DMS79 treated with DMSO at 0.1 percent for 48 hours (cell line): ENCODE measurements at regions not wholly inside any gene's neighbourhood (a gene's known extent, or its start where the extent isn't known, plus 50 kb on each side); places are given as distances from the start of the nearest gene placed in this dataset.
"Not testable (repeated sequence)": the region's sequence is repeated elsewhere in the genome, so short reads cannot be mapped to it uniquely, and the experiment has no call there.

ENCODE experiments used
- DNase-seq: peaks from one replicate; lab custom pipeline; 2025; lab: John Stamatoyannopoulos, UW

GRCh38 chr4:160492181-160492580, 1389.3 kb downstream of the RAPGEF2 start:
- no peak for DNase-seq

- DNase-seq = no peak
Measured at GRCh38 chr4:160493206-160493605, 1390.3 kb downstream of the RAPGEF2 start.

DNA sequence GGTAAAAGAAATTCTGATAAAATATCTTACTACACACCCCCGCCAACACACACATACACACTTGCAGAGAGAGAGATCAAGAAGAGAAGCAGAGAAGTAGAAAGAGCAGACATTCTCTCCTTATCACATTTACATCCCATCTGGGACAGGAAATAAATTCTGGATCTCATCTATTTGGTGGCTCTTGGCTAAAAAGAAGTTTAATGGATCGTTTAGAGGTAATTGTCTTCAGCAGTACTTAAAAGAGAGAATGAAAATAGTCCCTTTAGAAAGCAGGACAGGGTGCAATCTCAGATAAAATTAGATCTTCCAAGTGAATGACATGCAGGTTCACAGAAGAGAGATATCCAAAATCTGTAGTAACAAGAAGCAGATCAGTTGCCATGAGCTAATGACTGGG, 1392.5 kb downstream of the RAPGEF2 start:
- DNase-seq = no peak

- DNase-seq = no peak
Measured at GRCh38 chr4:160498211-160498610, 1395.3 kb downstream of the RAPGEF2 start.

DNA sequence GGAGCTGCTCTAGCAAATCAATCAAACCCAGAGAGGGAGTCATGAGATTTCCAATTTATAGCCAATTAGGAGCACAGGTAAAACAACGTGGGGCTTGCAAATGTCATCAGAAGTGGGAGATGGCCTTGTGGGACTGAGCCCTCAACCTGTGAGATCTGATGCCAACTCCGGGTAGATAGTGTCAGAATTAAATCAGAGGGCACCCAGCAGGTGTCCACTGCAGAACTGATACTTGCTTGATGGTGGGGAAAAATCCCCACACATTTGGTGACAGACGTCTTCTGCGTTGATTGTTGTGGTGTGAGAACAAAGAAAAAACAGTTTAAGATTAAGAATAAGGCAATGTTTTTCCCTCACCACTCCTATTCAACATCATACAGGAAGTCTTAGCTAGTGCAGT, 1402.8 kb downstream of the RAPGEF2 start:
- no peak for DNase-seq

GRCh38 chr4:160510928-160511327, 1408.0 kb downstream of the RAPGEF2 start:
- no peak for DNase-seq

DNA sequence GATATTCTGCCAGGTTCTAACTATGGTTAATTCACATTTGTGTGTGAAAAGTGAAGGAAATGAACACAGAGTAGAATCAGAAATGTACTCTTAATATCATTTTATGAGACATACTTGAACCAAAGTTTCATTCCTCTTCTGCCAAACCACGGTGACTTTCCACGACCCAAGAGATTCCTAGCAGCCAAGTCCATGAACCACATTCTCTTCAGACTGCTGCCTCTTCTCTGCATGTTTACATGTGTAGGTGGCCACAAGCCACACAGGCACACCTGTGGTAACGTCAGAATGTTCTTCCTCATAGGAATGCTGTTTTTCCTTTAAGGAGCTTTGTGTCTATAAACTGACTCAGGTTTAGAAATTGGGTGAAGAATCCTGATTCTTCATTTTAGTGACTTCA, 1411.2 kb downstream of the RAPGEF2 start:
- DNase-seq = no peak

DNA sequence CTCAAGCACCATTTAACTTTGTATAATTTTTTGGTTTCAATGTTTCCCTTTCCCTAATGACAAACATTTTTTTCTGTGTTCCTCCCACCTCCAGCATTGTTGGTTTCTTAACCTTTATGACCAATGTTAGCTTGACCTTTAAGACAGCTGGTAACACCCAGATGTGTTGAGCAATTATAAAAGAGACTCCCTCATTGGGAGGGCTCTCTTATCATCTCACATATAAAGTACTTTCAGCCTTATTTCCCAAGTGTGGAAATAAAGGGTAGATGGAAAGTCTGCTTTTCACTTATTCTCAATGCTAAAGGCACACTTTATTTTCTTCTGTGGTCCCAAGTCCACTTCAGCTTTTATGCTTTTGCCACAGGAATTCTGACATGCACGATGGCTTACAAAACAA, 1420.4 kb downstream of the RAPGEF2 start:
- no peak for DNase-seq

DNA sequence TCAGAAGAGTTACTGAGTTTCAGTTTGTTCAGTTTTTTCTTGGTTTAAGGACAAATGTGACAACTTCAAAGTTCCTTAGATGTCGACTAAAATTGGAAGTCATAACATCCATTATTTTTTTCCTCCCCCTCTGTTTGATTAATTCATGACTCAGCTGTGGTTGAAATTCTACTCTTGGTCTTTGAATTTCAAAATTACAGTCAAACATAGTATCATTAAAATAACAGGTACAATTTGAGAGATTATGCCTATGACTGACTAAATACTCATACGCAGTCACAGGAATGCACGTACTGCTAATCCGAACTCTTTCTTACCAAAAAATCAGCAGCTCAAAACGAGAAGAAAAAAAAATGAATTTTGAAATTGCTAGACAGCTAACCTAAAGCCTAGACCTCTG, 1434.8 kb downstream of the RAPGEF2 start:
- no peak for DNase-seq

DNA sequence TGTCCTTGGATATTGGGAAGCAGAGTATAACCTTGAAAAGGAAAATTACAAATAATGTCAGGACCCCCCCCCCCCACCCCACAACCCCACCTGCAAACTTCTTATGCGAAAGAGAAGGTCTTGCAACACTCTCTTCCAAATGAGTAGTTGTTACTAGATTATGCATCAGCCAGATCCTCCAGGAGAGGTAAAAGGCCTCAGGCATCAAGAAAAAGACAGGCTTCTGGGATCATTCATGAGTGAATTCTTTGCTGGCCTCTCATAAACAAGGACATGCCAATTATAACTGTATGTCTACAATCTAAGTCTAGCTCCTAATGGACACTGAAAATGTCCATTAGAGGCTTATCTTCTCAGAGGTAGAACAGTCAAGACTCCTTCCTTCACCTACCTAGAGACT, 1443.3 kb downstream of the RAPGEF2 start:
- no peak for DNase-seq

GRCh38 chr4:160549951-160550519, 1447.2 kb downstream of the RAPGEF2 start:
- not testable (repeated sequence) for DNase-seq

DNA sequence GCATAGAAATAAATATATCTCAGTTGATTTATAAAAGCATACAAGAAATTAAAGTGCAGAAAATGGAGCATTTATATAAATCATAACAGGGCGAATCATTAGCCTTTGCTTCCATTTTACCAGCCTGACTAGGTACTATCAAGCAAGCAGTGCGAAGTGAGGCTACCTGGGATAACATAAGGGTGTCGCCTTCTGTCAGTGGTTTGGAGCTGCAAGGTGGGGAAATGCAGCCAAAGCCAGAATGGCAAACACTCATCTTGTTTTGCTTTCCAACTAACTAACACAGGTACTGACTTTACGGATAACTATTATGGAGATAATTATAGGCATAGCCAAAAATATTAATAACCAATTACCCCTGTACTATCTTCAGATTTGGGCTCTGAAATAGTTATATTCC, 1459.8 kb downstream of the RAPGEF2 start:
- no peak for DNase-seq

- DNase-seq = no peak
Measured at GRCh38 chr4:160563552-160564282, 1460.8 kb downstream of the RAPGEF2 start.

- no peak for DNase-seq
Measured at GRCh38 chr4:160567634-160568033, 1464.8 kb downstream of the RAPGEF2 start.

- no peak for DNase-seq
Measured at GRCh38 chr4:160570271-160570670, 1467.4 kb downstream of the RAPGEF2 start.

- DNase-seq = not testable (repeated sequence)
Measured at GRCh38 chr4:160574272-160574671, 1471.4 kb downstream of the RAPGEF2 start.

- no peak for DNase-seq
Measured at GRCh38 chr4:160580581-160580980, 1477.7 kb downstream of the RAPGEF2 start.

DNA sequence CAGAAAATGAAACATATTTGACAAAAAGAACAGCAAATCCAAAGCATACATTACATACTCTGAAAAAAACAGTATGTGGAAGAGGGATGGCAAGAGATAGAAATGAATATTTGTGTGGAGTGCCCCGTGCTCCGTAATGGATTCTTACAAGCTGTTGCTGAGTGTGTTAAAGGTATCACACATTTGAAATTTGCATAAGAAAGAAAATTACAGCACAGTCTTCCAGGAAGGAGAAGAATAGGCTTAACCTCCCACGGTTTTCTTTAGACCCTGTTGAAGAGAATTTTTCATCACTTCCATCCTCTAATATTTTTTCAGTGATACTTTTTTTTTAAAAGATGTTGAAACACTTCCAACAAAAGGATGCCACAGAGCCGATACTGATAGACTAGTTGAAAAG, 1489.4 kb downstream of the RAPGEF2 start:
- DNase-seq = no peak

- DNase-seq = no peak
Measured at GRCh38 chr4:160595646-160596045, 1492.8 kb downstream of the RAPGEF2 start.

DNA sequence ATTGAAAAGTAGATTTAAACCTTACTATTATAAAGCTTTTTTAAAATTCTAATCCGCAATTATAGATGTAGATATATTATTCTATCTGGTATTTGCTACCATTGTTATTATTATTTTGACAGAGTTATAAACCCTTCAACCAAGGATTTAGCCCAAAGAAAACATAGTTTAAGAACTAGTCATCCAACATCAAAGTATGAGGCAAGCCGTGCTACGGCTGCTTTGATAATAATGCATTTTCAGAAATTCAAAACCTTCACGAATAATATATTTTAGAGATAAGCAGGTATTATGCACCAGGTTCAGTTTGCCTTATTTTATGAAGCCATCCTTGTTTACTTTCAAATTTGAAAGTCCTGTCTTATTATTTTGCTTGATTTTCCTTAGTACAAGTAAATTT, 1501.7 kb downstream of the RAPGEF2 start:
- DNase-seq = no peak

- DNase-seq = no peak
Measured at GRCh38 chr4:160611181-160611580, 1508.3 kb downstream of the RAPGEF2 start.

GRCh38 chr4:160631044-160631443, 1528.2 kb downstream of the RAPGEF2 start:
- DNase-seq = no peak

DNA sequence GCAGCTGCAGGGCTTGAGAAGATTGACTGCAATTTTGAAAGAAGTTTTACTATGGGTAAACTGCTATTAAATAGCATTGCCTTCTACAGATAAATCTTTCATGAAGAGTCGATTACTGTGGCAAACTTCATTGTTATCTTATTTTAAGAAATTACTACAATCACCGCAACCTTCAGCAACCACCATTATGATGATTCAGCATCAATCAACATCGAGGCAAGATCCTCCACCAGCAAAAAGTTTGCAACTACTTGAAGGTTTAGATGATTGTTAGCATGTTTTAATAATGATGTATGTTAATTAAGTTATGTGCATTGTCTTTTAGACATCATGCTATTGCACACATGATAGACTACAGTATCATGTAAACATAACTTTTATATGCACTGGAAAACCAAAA, 1511.0 kb downstream of the FSTL5 start:
- no peak for DNase-seq

GRCh38 chr4:160675550-160675949, 1488.2 kb downstream of the FSTL5 start:
- DNase-seq = no peak
